Neuron (in vitro differentiated cells): ENCODE measurements at regions not wholly inside any gene's neighbourhood (a gene's known extent, or its start where the extent isn't known, plus 50 kb on each side); places are given as distances from the start of the nearest gene placed in this dataset.
"Not testable (repeated sequence)": the region's sequence is repeated elsewhere in the genome, so short reads cannot be mapped to it uniquely, and the experiment has no call there.

Experiments
- H2AFZ ChIP-seq: one replicate; pipeline ENCODE4 v1.6.1; 2013; ENCODE audit warnings: low read depth, mild to moderate bottlenecking, inconsistent platforms, low read length, moderate library complexity
- H3K27me3 ChIP-seq: one replicate; pipeline ENCODE4 v1.6.1; 2013; ENCODE audit warnings: low read length; ENCODE audit not compliant: insufficient read depth
- H3K36me3 ChIP-seq: one replicate; pipeline ENCODE4 v1.6.1; 2013; ENCODE audit warnings: low read length; ENCODE audit not compliant: insufficient read depth
- H3K4me1 ChIP-seq: one replicate; pipeline ENCODE4 v1.6.1; 2013; ENCODE audit warnings: low read length; ENCODE audit not compliant: insufficient read depth
- H3K4me3 ChIP-seq: 2 replicates; pipeline ENCODE4 v1.5.1; 2013; ENCODE audit warnings: mild to moderate bottlenecking, low read length, moderate library complexity
- H3K9me3 ChIP-seq: one replicate; pipeline ENCODE4 v1.6.1; 2013; ENCODE audit warnings: low read length

DNA sequence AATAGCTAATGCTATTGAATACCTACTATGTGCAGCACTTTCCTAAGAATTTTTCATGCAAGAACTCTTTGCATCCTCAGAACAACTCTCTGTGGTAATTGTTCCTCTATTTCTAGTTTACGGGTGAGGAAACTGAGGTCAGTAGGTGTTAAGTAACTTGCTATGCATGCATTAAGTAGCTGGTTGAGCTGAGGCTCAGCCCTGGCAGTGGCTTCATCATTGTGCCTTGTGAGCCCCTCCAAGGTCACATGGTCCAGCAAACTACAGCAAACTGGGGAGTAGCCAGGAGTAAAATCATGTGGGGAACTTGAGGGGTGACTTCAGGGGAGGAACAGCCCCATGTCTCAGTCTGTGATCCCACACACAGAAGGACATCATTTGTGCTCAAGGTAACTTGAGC lies 365.2 kb downstream of the BCL2L11 start:
- H3K27me3 ChIP-seq, H3K4me3 ChIP-seq, H3K4me1 ChIP-seq, H3K36me3 ChIP-seq, H2AFZ ChIP-seq, H3K9me3 ChIP-seq: not testable (repeated sequence)

DNA sequence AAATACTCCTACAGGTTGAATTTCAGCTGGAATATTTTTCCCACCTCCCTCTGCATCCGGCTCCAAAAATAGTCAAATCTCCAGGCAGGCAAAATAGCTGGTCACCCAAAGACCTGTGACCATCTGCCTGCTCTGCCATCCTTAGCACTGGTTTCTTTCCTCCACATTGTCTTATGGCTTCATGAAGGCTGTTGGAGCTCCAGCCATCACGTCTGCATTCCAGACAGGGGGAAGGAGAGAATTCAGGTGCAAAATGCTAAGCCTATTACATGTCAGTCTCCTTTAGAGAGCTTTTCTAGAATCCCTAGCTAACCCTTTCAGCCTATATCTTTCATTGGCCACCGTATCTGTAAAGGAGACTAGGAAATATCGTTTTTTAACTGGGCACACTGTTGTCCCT lies 367.7 kb downstream of the BCL2L11 start:
- not testable (repeated sequence) for H3K9me3 ChIP-seq, H3K27me3 ChIP-seq, H2AFZ ChIP-seq, H3K36me3 ChIP-seq, H3K4me1 ChIP-seq, H3K4me3 ChIP-seq

DNA sequence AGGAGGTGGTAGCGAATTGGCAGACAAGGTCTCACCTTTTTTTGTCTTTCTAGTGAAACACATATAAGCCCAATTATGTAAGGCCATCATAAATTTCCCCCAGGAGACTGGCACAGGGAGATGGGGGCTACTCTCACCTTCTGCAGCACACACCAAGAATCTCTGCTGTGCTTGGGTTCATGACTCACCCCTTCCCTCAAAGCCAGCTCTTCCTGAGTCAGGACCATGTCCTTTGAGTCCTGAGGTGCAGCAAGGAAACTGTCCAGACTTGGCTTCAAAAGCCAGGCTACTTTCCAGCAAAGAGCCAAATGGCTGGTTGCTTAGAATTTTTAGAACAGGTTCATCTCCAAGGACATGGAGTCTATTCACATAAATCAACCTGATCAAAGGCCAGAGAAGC lies 368.7 kb downstream of the BCL2L11 start:
- H3K4me1 ChIP-seq, H3K27me3 ChIP-seq, H3K4me3 ChIP-seq, H3K36me3 ChIP-seq, H2AFZ ChIP-seq, H3K9me3 ChIP-seq: not testable (repeated sequence)

DNA sequence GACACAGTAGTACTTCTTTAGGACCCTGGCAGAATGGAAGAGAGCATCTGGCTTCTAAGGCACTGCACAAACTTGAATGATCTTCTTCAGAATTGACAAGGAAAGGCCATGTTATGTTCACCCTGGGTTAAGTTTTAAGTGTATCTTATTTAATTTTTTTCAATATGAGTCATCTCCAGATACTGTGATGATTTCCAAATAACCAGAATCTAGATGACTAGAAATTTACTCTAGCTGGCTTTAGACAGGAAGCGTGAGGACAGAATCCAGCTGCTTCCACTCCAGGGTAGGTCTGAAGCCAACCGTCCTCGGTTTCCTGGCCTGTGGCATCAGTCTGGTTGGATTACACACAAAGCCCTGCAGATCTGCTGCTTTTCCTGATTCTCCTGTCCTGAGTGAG lies 370.5 kb downstream of the BCL2L11 start:
- not testable (repeated sequence) for H3K9me3 ChIP-seq, H3K27me3 ChIP-seq, H3K4me1 ChIP-seq, H3K4me3 ChIP-seq, H2AFZ ChIP-seq, H3K36me3 ChIP-seq

DNA sequence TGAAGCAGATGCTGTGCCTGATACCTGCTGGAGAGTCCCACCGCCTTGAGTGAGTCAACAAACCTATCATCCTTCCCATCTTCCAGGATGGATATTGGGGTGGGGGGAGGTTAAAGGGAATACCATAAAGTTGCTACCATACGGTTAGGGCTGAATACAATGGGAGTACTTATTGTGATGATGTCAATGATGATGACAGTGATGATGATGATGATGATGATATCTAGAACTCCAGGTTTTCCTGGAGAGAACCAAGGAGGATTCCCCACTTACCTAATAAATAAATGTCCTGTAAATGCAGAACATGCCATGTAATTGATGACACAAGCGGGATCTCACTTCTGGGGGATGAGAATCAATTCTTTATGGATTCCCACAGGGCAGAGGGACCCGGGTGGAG lies 370.9 kb downstream of the BCL2L11 start:
- not testable (repeated sequence) for H3K9me3 ChIP-seq, H3K4me1 ChIP-seq, H3K36me3 ChIP-seq, H2AFZ ChIP-seq, H3K4me3 ChIP-seq, H3K27me3 ChIP-seq

DNA sequence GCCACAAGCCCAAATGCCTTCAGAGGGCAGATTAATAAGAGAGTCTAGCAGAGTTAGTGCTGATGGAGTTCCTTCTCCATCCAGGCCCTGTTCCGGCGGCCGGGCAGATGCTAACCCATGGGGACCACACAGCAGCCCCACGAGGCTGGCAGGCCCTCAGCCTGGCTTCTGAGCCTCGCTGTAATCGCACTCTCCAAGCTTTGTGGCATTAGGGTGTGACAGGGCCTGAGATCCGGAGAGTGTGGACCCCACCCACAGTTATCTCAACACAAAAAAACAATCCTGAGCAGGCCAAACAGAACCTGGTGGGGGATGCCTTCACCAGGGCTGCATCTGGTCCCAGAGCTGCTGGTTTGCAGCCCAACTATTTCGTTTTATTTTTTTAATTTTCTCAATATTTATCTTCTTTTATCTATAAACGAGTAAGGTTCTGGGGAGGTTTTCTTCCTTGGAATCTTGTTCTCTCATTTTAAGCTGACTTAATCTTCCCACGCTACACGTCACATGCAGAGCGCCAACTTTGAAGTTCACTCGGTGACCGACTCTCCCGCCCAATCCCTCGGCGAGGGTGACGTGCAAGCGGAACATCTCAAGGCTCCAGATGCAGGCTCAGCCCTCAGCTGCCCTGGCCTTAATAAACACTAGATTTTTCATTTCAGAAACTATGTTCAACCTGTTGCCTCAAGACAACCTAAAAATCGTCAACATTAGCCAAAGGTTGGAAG lies 372.4 kb downstream of the BCL2L11 start:
- not testable (repeated sequence) for H2AFZ ChIP-seq, H3K27me3 ChIP-seq, H3K36me3 ChIP-seq, H3K9me3 ChIP-seq
- Histone ChIP-seq H3K4me3 (peak overlapping the region; percentile 52), H3K4me1 (peaks cover 12% of the 10 kb centered on the region)

- not testable (repeated sequence) for H3K27me3 ChIP-seq, H3K9me3 ChIP-seq, H3K36me3 ChIP-seq, H2AFZ ChIP-seq
- peaks cover 12% of the 10 kb centered on the region for H3K4me1 ChIP-seq
- H3K4me3 ChIP-seq, result peak overlapping the region; percentile 52
These were observed 373.0 kb downstream of the BCL2L11 start for GRCh38 chr2:111493720-111494078.

DNA sequence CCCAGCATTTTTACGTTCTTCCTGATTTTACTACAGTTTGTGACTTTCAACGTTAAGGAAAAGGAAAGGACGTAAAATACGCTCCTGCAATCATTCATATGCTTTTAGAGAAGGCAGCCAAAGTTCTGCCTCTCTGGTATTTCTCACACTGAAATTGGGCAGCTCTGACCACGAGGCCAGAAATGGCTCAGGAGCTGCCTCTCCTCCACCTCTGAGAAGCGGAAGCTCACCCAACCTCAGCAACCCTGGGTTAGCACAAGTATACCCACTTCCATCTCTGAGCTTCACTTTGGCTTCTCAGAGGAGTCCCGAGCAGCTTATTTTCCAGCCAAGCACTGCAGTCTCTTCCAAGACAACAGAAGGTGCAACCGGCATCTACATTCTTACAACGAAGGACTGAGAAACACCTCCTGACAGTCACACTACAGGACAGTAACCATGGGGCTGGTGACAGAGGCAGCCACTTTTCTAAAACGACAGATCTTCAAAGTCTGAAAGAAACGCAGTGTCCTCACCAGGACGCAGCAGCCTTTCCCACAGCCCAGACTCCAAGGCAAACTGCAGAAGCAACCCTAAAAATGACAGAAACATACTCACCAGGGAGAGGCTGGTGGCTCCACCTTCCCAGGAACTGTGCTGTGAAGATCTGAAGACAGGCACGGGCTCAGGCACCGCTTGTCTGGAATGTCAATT lies 373.7 kb downstream of the BCL2L11 start:
- not testable (repeated sequence) for H2AFZ ChIP-seq, H3K27me3 ChIP-seq, H3K9me3 ChIP-seq, H3K36me3 ChIP-seq
- Histone ChIP-seq H3K4me3 (peak overlapping the region; percentile 54), H3K4me1 (peaks cover 12% of the 10 kb centered on the region)

- H3K27me3 ChIP-seq, H2AFZ ChIP-seq, H3K9me3 ChIP-seq, H3K36me3 ChIP-seq: not testable (repeated sequence)
- peak overlapping the region; percentile 54 for H3K4me3 ChIP-seq
- H3K4me1 ChIP-seq, result peaks cover 12% of the 10 kb centered on the region
These were observed 374.2 kb downstream of the BCL2L11 start for GRCh38 chr2:111494981-111495315.

- Histone ChIP-seq H3K4me1 (peaks cover 12% of the 10 kb centered on the region), H3K4me3 (peak overlapping the region; percentile 21)
- not testable (repeated sequence) for H3K9me3 ChIP-seq, H3K27me3 ChIP-seq, H3K36me3 ChIP-seq, H2AFZ ChIP-seq
These were observed 374.9 kb downstream of the BCL2L11 start for GRCh38 chr2:111495636-111496035.

- not testable (repeated sequence) for H3K4me3 ChIP-seq, H3K9me3 ChIP-seq, H2AFZ ChIP-seq, H3K27me3 ChIP-seq, H3K36me3 ChIP-seq
- peaks cover 12% of the 10 kb centered on the region for H3K4me1 ChIP-seq
These were observed 375.5 kb downstream of the BCL2L11 start for GRCh38 chr2:111496176-111496575.

DNA sequence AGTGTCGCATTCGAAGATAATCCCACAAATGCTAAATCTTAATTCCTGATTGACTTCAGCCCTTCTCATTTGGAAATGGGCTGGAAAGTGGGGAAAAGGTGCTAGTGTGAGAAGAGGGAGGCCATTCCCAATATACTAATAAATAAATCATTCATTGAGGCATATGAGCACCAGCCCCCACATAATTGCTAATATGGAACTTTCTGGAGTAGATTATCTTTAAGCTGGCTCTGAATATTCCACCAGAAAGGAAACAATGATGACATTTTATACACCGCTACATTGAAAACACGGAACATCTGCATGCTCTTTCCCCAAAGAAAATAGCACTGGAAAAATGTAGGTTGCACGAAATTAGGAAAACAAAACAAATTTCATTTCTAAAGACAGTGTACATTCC lies 376.1 kb downstream of the BCL2L11 start:
- not testable (repeated sequence) for H3K4me3 ChIP-seq, H2AFZ ChIP-seq, H3K36me3 ChIP-seq, H3K9me3 ChIP-seq, H3K27me3 ChIP-seq
- peaks cover 12% of the 10 kb centered on the region for H3K4me1 ChIP-seq

DNA sequence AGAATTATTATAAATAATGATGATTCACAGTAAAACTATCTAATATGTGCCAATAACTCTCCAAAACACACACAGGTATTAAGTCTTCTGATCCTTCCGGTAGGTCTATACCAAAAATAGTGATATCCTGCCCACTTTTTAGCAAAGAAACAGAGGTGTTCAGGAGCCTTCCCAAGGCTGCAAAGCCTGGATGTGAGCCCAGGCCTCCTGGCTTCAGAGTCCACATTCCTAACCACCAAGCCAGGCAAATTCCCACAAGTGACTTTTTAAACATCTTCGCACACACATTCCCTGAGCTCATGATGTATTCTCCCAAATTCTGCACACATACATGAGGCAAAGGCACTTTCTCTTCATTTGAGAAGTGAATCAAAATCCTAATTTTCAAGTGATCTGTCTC lies 376.6 kb downstream of the BCL2L11 start:
- H3K4me1 ChIP-seq, result peaks cover 12% of the 10 kb centered on the region
- H3K9me3 ChIP-seq, H2AFZ ChIP-seq, H3K4me3 ChIP-seq, H3K27me3 ChIP-seq, H3K36me3 ChIP-seq: not testable (repeated sequence)

DNA sequence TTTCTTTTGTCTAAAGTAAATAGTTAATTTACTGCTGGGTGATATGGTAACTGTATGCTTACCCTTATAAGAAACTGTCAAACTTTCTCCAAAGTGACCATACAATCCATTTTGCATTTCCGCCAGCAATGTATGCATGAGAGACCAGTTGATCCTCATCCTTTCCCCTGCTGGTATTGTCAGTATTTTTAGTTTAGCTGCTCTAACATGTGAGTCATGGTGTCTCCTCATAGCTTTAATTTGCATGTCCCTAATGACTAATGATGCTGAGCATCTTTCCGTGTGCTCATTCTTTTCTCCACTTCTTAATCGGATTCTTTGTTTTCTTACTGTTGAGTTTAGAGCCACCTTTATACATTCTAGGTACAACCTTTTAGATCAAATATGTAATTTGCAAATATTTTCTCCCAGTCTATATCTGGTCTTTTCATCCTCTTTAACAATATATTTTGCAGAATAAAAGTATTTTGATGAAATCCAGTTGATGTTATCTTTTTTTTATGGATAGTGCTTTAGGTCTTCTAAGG lies 379.9 kb downstream of the BCL2L11 start:
- H3K36me3 ChIP-seq, H3K27me3 ChIP-seq, H3K9me3 ChIP-seq, H2AFZ ChIP-seq, H3K4me3 ChIP-seq: not testable (repeated sequence)
- H3K4me1 ChIP-seq, result peaks cover 11% of the 10 kb centered on the region
